ENCODE measurements at regions not wholly inside any gene's neighbourhood (a gene's known extent, or its start where the extent isn't known, plus 50 kb on each side); places are given as distances from the start of the nearest gene placed in this dataset.

DNA sequence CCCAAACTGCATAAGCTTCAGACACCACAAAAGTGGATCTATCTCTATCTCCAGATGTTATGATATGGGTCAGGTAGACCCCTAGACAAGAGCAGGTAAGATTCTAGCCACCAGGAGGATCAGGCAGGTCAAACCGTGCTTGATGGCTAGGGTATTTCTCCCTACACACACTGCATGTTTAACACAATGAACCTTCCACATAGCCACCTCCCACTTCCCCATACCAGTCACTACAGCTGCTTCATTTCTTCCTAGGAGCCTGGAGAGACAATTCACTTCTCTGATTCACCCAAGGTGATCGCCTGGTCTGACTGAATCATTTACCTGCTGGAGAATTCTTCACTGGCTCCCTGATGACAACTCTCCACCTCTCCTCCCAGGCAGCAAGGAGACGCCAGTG is 66.0 kb upstream of the MYCN start:
- TF ChIP-seq, protein P1, sequence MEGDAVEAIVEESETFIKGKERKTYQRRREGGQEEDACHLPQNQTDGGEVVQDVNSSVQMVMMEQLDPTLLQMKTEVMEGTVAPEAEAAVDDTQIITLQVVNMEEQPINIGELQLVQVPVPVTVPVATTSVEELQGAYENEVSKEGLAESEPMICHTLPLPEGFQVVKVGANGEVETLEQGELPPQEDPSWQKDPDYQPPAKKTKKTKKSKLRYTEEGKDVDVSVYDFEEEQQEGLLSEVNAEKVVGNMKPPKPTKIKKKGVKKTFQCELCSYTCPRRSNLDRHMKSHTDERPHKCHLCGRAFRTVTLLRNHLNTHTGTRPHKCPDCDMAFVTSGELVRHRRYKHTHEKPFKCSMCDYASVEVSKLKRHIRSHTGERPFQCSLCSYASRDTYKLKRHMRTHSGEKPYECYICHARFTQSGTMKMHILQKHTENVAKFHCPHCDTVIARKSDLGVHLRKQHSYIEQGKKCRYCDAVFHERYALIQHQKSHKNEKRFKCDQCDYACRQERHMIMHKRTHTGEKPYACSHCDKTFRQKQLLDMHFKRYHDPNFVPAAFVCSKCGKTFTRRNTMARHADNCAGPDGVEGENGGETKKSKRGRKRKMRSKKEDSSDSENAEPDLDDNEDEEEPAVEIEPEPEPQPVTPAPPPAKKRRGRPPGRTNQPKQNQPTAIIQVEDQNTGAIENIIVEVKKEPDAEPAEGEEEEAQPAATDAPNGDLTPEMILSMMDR (IDR thresholded peaks at IDR 0.05) = no peak
- TF ChIP-seq POLR2A (IDR thresholded peaks at IDR 0.05) = no peak

All from right lobe of liver (tissue), 4 donors.